HFF-Myc (cell line): ENCODE measurements at regions not wholly inside any gene's neighbourhood (a gene's known extent, or its start where the extent isn't known, plus 50 kb on each side); places are given as distances from the start of the nearest gene placed in this dataset.

Experiments
- DNase-seq: peaks from one replicate; pipeline ENCODE4 v3.0.0-alpha.2; 2011; ENCODE audit warnings: low read depth; ENCODE audit errors: extremely low read depth
- H3K4me3 ChIP-seq: replicated peaks from 2 replicates; pipeline ENCODE4 v1.5.1; 2011; ENCODE audit warnings: low read depth, mild to moderate bottlenecking, control low read depth, low read length
- CTCF ChIP-seq: IDR thresholded peaks from 2 replicates; pipeline ENCODE4 v1.5.1; 2012; ENCODE audit warnings: mild to moderate bottlenecking, low read depth, low read length, control low read depth; ENCODE audit errors: missing control alignments

DNA sequence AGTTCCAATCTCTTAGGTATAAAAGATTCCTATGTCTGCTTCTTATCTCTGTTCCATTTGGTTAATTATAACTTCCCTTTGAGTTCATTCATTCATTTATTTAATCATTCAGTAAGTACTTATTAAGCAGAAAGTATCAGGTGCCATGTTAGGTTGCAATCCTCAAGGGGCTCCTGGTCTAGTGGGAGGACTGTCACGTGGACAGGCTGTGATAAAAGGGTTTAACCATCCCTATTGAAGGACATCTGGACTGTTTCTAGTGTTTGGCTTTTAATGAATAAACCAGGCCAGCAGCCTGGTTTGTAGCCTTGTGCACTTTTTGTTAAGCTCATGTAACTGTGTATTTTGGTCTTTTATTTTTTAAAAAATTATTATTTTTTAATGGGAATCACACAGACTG is 162.1 kb upstream of the OGFRL1 start:
- H3K4me3 ChIP-seq = no peak overlapping the region
- no peak for DNase-seq
- TF ChIP-seq CTCF = no peak

DNA sequence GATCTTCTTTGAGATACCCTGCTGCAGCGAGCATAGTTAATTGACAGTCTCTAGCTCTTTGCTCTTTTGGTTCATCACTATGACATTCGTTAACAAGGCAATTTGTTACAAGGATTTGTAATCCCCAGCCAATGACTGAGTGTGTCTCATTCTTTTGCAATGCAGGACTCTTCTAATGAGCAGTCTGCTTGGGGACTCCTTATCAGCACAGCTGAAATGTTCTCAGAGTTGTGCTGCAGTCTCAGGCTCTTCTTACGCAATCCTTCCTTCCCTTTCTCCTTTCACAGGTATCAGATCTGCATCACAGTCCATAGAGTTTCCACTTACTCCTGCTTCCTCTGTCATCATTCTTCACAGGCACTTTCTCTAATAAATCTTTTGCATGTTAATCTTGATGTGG is 161.2 kb upstream of the OGFRL1 start:
- no peak for TF ChIP-seq CTCF

DNA sequence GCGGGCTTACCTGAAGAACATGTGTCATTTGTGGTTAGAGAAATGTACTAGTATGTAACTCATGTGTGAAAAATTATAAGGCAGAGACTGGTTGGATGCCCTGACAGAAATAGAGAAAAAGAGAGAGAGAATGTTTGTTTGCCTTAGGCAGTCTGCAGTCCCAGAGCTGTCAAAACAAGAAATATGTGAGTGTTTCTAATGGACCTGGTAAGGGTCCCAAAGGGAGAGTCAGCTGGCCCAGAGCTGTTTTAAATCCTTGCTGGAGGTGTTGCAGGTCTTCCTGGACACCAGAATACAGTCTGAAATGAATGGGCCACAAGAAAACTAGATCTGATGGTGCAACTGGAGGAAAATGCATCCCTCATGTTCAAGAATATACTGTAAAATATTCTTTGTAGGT is 158.3 kb upstream of the OGFRL1 start:
- no peak overlapping the region for H3K4me3 ChIP-seq
- DNase-seq = no peak
- no peak for TF ChIP-seq CTCF

More for the DNA sequence above, 161.2 kb upstream of the OGFRL1 start:
- no peak overlapping the region for H3K4me3 ChIP-seq
- no peak for DNase-seq

DNA sequence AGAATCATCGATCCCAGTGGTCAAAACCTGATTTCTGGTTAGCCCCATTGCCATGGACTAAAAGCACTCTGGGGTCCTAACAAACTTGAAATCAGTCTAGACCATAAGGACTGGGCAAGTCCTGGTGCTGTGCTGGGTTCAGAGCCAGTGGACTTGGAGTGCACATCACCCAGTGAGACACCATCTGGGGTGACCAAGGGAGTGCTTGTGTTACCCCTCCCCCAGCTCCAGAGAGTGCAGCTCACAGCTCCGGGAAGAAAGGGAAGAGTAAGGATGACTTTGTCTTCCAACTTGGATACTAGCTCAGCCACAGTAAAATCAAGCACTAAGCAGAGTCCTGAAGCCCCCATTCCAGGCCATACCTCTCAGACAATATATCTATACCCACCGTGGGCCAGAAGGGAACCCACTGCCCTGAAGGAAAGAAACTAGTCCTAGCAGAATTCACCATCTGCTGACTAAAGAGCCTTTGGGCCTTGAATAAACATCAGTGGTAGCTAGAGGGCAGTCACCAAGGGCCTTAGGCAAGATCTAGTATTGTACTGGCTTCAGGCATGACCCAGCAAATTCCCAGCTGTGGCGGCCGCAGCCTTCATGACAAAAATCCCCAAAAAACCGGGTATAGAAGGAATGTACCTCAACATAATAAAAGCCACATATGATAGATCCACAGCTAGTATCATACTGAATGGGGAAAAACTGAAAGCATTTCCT is 153.5 kb upstream of the OGFRL1 start:
- DNase-seq = no peak
- no peak for TF ChIP-seq CTCF
- no peak overlapping the region for H3K4me3 ChIP-seq

DNA sequence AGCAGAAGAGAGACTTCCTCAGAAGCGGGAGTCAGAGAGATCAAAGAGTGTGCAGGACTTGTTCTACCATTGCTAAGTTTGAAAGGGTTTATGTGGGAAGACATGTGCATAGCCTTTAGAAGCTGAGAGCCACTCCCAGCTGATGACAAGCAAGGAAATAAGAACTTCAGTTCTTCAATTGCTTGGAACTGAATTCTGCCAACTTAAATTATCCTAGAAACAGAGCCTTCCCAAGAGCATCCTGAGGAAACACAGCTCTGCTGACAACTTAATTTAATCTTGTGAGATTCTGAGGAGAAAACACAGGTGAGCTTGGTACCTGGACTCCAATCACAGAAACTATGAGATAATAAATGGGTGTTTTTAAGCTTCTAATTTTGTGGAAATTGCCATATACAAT is 150.6 kb upstream of the OGFRL1 start:
- DNase-seq = no peak
- no peak for TF ChIP-seq CTCF
- H3K4me3 ChIP-seq = no peak overlapping the region

GRCh38 chr6:71138376-71138775 is 150.2 kb upstream of the OGFRL1 start:
- no peak overlapping the region for H3K4me3 ChIP-seq
- TF ChIP-seq CTCF = no peak
- DNase-seq = no peak

DNA sequence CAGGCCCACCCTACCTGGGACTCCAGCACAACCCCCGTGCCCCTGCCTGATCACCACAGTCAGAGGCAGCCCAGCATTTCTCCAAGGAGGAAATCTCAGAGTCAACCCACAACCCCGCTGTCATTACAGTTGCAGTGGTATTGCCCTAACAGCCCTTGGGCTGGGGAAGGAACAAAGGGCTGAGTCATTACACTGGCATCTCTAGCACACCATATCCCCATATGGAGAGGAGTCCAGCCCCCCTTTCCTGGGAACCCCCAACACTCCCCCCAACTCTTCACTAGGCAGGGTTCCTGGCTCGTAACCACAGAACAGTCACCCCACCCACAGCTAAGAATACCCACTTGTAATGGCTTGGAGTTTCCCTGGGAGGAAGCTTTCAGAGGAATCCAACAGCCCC is 149.4 kb upstream of the OGFRL1 start:
- TF ChIP-seq CTCF = no peak
- no peak overlapping the region for H3K4me3 ChIP-seq
- no peak for DNase-seq
